Body of pancreas (tissue), 4 donors: ENCODE measurements at regions not wholly inside any gene's neighbourhood (a gene's known extent, or its start where the extent isn't known, plus 50 kb on each side); places are given as distances from the start of the nearest gene placed in this dataset.

Source experiments
- ATAC-seq: fragments of 150-250 bp; one replicate; pipeline ENCODE4 v1.9.1; 2016
- DNase-seq, 4 donors: peaks; one replicate each; pipeline ENCODE4 v3.0.0-alpha.2; 2019
- H3K27ac ChIP-seq, 4 donors: fragments of 200-600 bp; sonication (generic); 1 replicate in 3 of 4; 2 replicates in 1 of 4; pipeline versions ENCODE4 v1.5.1 to v1.6.1; 2016 to 2019; ENCODE audit warnings: mild to moderate bottlenecking in 1 of 4, mixed read lengths in 1 of 4, moderate library complexity in 1 of 4
- H3K27me3 ChIP-seq, 2 donors: fragments of 200-600 bp; sonication (generic); one replicate each; pipeline ENCODE4 v1.6.0; 2016; ENCODE audit warnings: mild to moderate bottlenecking in 1 of 2
- H3K36me3 ChIP-seq, 2 donors: fragments of 200-600 bp; sonication (generic); replicated peaks in 1 of 2; 2 replicates each; pipeline ENCODE4 v1.5.1; 2016; ENCODE audit warnings: low read depth in 2 of 2; ENCODE audit not compliant: insufficient read depth in 1 of 2
- H3K4me1 ChIP-seq: fragments of 200-600 bp; sonication (generic); one replicate; pipeline ENCODE4 v1.6.0; 2016
- H3K4me3 ChIP-seq, 2 donors: fragments of 200-600 bp; sonication (generic); 1 replicate in 1 of 2; 2 replicates in 1 of 2; pipeline ENCODE4 v1.5.1; 2016 to 2019
- H3K9me3 ChIP-seq, 3 donors: fragments of 200-600 bp; sonication (generic); 1 replicate in 2 of 3; 2 replicates in 1 of 3; pipeline ENCODE4 v1.5.1; 2016
- CTCF ChIP-seq, 7 experiments: fragments of 450-650 bp in 4 of 7; fragments of 200-600 bp in 3 of 7; sonication (generic) in 3 of 7; IDR thresholded peaks; one replicate each; pipeline ENCODE4 v1.5.1; 2016 to 2019; ENCODE audit warnings: antibody characterized with exemption in 7 of 7
- POLR2A ChIP-seq, 3 donors: fragments of 450-650 bp; IDR thresholded peaks; one replicate each; pipeline ENCODE4 v1.6.1; 2016; ENCODE audit warnings: antibody characterized with exemption in 3 of 3, mild to moderate bottlenecking in 2 of 3
- WGBS, 2 donors: methylation state at CpG; one replicate each; pipeline ENCODE4 v1.1.5; 2017; 5-methylcytosine and 5-hydroxymethylcytosine counted together
- intact Hi-C: fragments of 100-400 bp; cut with DNase I; formaldehyde crosslinking; loops from one replicate; pipeline ENCODE4 v1.15.1; 2023

- no peak for DNase-seq
- TF ChIP-seq CTCF (IDR thresholded peaks at IDR 0.05): no peak
- TF ChIP-seq POLR2A (IDR thresholded peaks at IDR 0.05): no peak
- no peaks in the 10 kb centered on the region for H3K9me3 ChIP-seq
- WGBS, 2 donors: 62% methylated on average over 5 of the region's 5 CpGs
- no peaks in the 10 kb centered on the region for H3K36me3 ChIP-seq
- H3K4me1 ChIP-seq: no peaks in the 10 kb centered on the region
- no peak overlapping the region for H3K27ac ChIP-seq
- H3K4me3 ChIP-seq: no peak overlapping the region
- H3K27me3 ChIP-seq: no peaks in the 10 kb centered on the region
- no peak for ATAC-seq
- intact Hi-C loops: no loop called here
Observed at GRCh38 chr5:26482076-26482809, 556.1 kb downstream of the CDH9 start.

GRCh38 chr5:26470439-26470838 lies 567.9 kb downstream of the CDH9 start:
- TF ChIP-seq POLR2A (IDR thresholded peaks at IDR 0.05): no peak
- no peak for TF ChIP-seq CTCF (IDR thresholded peaks at IDR 0.05)
- ATAC-seq (no peak), DNase-seq (no peak)
- H3K4me3 ChIP-seq: no peak overlapping the region
- intact Hi-C loops: no loop called here
- no peak overlapping the region for H3K27ac ChIP-seq
- H3K27me3 ChIP-seq: no peaks in the 10 kb centered on the region
- no peaks in the 10 kb centered on the region for H3K36me3 ChIP-seq
- H3K9me3 ChIP-seq: no peaks in the 10 kb centered on the region
- no peaks in the 10 kb centered on the region for H3K4me1 ChIP-seq

GRCh38 chr5:26439121-26439520 lies 599.3 kb downstream of the CDH9 start:
- WGBS, 2 donors: 53 to 56% methylated on average over 1 of the region's 1 CpG
- no peak for DNase-seq
- intact Hi-C loops: no loop called here

GRCh38 chr5:26434688-26435087 lies 603.7 kb downstream of the CDH9 start:
- TF ChIP-seq POLR2A (IDR thresholded peaks at IDR 0.05) (no peak), CTCF (IDR thresholded peaks at IDR 0.05) (no peak)

More at GRCh38 chr5:26439121-26439520, 599.3 kb downstream of the CDH9 start:
- H3K4me1 ChIP-seq: no peaks in the 10 kb centered on the region
- H3K9me3 ChIP-seq: no peaks in the 10 kb centered on the region
- ATAC-seq: no peak
- H3K27ac ChIP-seq: no peak overlapping the region
- no peak overlapping the region for H3K4me3 ChIP-seq
- no peaks in the 10 kb centered on the region for H3K36me3 ChIP-seq
- H3K27me3 ChIP-seq: no peaks in the 10 kb centered on the region
- TF ChIP-seq CTCF (IDR thresholded peaks at IDR 0.05): no peak

GRCh38 chr5:26432386-26432785 lies 606.0 kb downstream of the CDH9 start:
- intact Hi-C loops: no loop called here
- no peak for ATAC-seq
- DNase-seq: no peak
- Histone ChIP-seq H3K27me3 (no peaks in the 10 kb centered on the region), H3K9me3 (no peaks in the 10 kb centered on the region), H3K4me1 (no peaks in the 10 kb centered on the region), H3K36me3 (no peaks in the 10 kb centered on the region), H3K27ac (no peak overlapping the region), H3K4me3 (no peak overlapping the region)
- TF ChIP-seq POLR2A (IDR thresholded peaks at IDR 0.05): no peak
- TF ChIP-seq CTCF (IDR thresholded peaks at IDR 0.05): no peak

More at GRCh38 chr5:26434688-26435087, 603.7 kb downstream of the CDH9 start:
- intact Hi-C loops: no loop called here
- Histone ChIP-seq H3K4me3 (no peak overlapping the region), H3K36me3 (no peaks in the 10 kb centered on the region), H3K9me3 (no peaks in the 10 kb centered on the region), H3K27ac (no peak overlapping the region), H3K4me1 (no peaks in the 10 kb centered on the region), H3K27me3 (no peaks in the 10 kb centered on the region)
- DNase-seq (no peak), ATAC-seq (no peak)
- 59 to 63% methylated on average over 3 of the region's 3 CpGs for WGBS, 2 donors
